ENCODE measurements at regions not wholly inside any gene's neighbourhood (a gene's known extent, or its start where the extent isn't known, plus 50 kb on each side); places are given as distances from the start of the nearest gene placed in this dataset.

GRCh38 chrX:5638572-5638971 is 590.1 kb downstream of the NLGN4X start:
- no peak for TF ChIP-seq POLR2A (IDR thresholded peaks at IDR 0.05)
- TF ChIP-seq CTCF (IDR thresholded peaks at IDR 0.05) = no peak
- no peak overlapping the region for H3K4me3 ChIP-seq
- no peaks in the 10 kb centered on the region for H3K4me1 ChIP-seq
- H3K9me3 ChIP-seq = no peaks in the 10 kb centered on the region
- no peak overlapping the region for H3K27ac ChIP-seq
- no peaks in the 10 kb centered on the region for H3K36me3 ChIP-seq
- no peak for DNase-seq
- H3K27me3 ChIP-seq = no peaks in the 10 kb centered on the region

- no peak for TF ChIP-seq CTCF (IDR thresholded peaks at IDR 0.05)
- no peak for TF ChIP-seq POLR2A (IDR thresholded peaks at IDR 0.05)
- H3K36me3 ChIP-seq = no peaks in the 10 kb centered on the region
Measured at GRCh38 chrX:5632887-5633286, 595.8 kb downstream of the NLGN4X start.

GRCh38 chrX:5632061-5632614 is 596.5 kb downstream of the NLGN4X start:
- TF ChIP-seq CTCF (IDR thresholded peaks at IDR 0.05) (no peak), POLR2A (IDR thresholded peaks at IDR 0.05) (no peak)
- no peaks in the 10 kb centered on the region for H3K4me1 ChIP-seq
- H3K36me3 ChIP-seq = no peaks in the 10 kb centered on the region
- no peaks in the 10 kb centered on the region for H3K9me3 ChIP-seq
- H3K27ac ChIP-seq = no peak overlapping the region
- no peaks in the 10 kb centered on the region for H3K27me3 ChIP-seq
- no peak for DNase-seq
- no peak overlapping the region for H3K4me3 ChIP-seq

More at GRCh38 chrX:5632887-5633286, 595.8 kb downstream of the NLGN4X start:
- Histone ChIP-seq H3K4me1 (no peaks in the 10 kb centered on the region), H3K27ac (no peak overlapping the region), H3K27me3 (no peaks in the 10 kb centered on the region), H3K9me3 (no peaks in the 10 kb centered on the region), H3K4me3 (no peak overlapping the region)
- DNase-seq = no peak

GRCh38 chrX:5617666-5618065 is 611.0 kb downstream of the NLGN4X start:
- H3K27me3 ChIP-seq = no peaks in the 10 kb centered on the region
- no peak overlapping the region for H3K4me3 ChIP-seq
- no peaks in the 10 kb centered on the region for H3K4me1 ChIP-seq
- DNase-seq = no peak
- TF ChIP-seq POLR2A (IDR thresholded peaks at IDR 0.05) = no peak
- no peak for TF ChIP-seq CTCF (IDR thresholded peaks at IDR 0.05)
- H3K27ac ChIP-seq = no peak overlapping the region
- no peaks in the 10 kb centered on the region for H3K9me3 ChIP-seq
- no peaks in the 10 kb centered on the region for H3K36me3 ChIP-seq

GRCh38 chrX:5595570-5595969 is 633.1 kb downstream of the NLGN4X start:
- Histone ChIP-seq H3K4me3 (no peak overlapping the region), H3K27ac (no peak overlapping the region), H3K4me1 (no peaks in the 10 kb centered on the region), H3K9me3 (no peaks in the 10 kb centered on the region), H3K36me3 (no peaks in the 10 kb centered on the region), H3K27me3 (no peaks in the 10 kb centered on the region)
- TF ChIP-seq CTCF (IDR thresholded peaks at IDR 0.05) (no peak), POLR2A (IDR thresholded peaks at IDR 0.05) (no peak)
- no peak for DNase-seq

GRCh38 chrX:5586726-5587125 is 641.9 kb downstream of the NLGN4X start:
- no peaks in the 10 kb centered on the region for H3K9me3 ChIP-seq
- no peak for TF ChIP-seq CTCF (IDR thresholded peaks at IDR 0.05)
- no peak for TF ChIP-seq POLR2A (IDR thresholded peaks at IDR 0.05)
- H3K4me1 ChIP-seq = no peaks in the 10 kb centered on the region
- no peak for DNase-seq
- H3K36me3 ChIP-seq = no peaks in the 10 kb centered on the region
- H3K27ac ChIP-seq = no peak overlapping the region
- H3K27me3 ChIP-seq = no peaks in the 10 kb centered on the region
- H3K4me3 ChIP-seq = no peak overlapping the region

Measured in Peyer's patch (tissue), 4 donors.